HFFc6 (cell line): ENCODE measurements at regions not wholly inside any gene's neighbourhood (a gene's known extent, or its start where the extent isn't known, plus 50 kb on each side); places are given as distances from the start of the nearest gene placed in this dataset.

Experiments used
- DNase-seq: peaks from one replicate; pipeline ENCODE4 v3.0.0-alpha.2; 2018
- H3K27ac Mint-ChIP-seq: 2 replicates; pipeline ENCODE4 v1.8.0; 2020; ENCODE audit warnings: mild to moderate bottlenecking, mixed read lengths
- H3K27me3 Mint-ChIP-seq: 2 replicates; pipeline ENCODE4 v1.8.0; 2021; ENCODE audit warnings: mild to moderate bottlenecking, moderate library complexity, mixed read lengths; ENCODE audit not compliant: insufficient read depth
- H3K36me3 Mint-ChIP-seq: 2 replicates; pipeline ENCODE4 v1.8.0; 2021; ENCODE audit warnings: low read depth, mixed read lengths
- H3K4me1 Mint-ChIP-seq: 2 replicates; pipeline ENCODE4 v1.8.0; 2020; ENCODE audit warnings: low read depth, mixed read lengths
- H3K4me3 Mint-ChIP-seq: 2 replicates; pipeline ENCODE4 v1.8.0; 2020; ENCODE audit warnings: mild to moderate bottlenecking, moderate library complexity, mixed read lengths
- H3K9me3 Mint-ChIP-seq: 2 replicates; pipeline ENCODE4 v1.8.0; 2020; ENCODE audit warnings: mild to moderate bottlenecking, mixed read lengths
- TF ChIP-seq, protein P1 (sequence below): fragments of 200-600 bp; sonication (generic); IDR thresholded peaks from 2 replicates; pipeline ENCODE4 v1.5.0; 2021; ENCODE audit warnings: antibody characterized with exemption, mild to moderate bottlenecking

DNA sequence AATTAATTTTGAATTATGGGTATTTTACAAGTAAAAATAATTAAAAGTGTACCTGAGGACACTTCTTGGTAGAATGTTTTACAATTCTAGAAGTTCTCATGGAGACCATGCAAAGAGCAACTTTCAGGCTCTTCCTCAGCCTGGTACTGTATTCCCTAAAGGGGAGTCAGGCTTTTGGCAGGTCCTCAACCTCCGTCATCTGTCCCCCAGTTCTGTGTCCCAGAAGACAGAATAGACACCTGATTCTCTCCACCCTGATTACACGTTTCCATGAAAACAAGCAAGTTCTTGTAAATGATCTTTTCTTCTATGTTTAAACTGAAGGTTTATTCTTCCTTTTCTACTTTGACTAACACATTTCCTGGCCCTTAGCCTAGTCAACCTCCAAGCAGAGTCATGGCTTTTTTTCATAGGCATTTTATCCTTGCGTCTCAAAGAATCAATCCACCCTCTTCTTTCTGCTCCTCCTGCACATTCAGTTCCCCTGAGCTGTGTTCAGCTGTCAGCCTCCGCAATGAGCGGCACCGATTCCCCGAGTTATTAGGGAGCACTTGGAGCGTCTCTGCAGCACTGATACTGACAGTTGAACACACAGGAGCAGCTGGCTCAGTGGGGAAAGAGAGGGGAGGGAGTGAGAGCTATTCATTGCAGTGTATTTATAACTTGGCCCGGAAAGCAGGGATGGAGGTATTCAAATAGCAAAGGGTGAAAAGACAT is 1082.4 kb upstream of the MAP3K7 start:
- Mint-ChIP-seq H3K36me3 (no peaks in the 10 kb centered on the region), H3K27me3 (peaks cover 2% of the 10 kb centered on the region; the same call in 1 of the 2 replicates), H3K4me1 (no peaks in the 10 kb centered on the region), H3K27ac (no peak overlapping the region), H3K4me3 (no peak overlapping the region), H3K9me3 (peaks cover 6% of the 10 kb centered on the region; the same call in 1 of the 2 replicates)
- DNase-seq: no peak
- TF ChIP-seq, protein P1, sequence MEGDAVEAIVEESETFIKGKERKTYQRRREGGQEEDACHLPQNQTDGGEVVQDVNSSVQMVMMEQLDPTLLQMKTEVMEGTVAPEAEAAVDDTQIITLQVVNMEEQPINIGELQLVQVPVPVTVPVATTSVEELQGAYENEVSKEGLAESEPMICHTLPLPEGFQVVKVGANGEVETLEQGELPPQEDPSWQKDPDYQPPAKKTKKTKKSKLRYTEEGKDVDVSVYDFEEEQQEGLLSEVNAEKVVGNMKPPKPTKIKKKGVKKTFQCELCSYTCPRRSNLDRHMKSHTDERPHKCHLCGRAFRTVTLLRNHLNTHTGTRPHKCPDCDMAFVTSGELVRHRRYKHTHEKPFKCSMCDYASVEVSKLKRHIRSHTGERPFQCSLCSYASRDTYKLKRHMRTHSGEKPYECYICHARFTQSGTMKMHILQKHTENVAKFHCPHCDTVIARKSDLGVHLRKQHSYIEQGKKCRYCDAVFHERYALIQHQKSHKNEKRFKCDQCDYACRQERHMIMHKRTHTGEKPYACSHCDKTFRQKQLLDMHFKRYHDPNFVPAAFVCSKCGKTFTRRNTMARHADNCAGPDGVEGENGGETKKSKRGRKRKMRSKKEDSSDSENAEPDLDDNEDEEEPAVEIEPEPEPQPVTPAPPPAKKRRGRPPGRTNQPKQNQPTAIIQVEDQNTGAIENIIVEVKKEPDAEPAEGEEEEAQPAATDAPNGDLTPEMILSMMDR: no peak

DNA sequence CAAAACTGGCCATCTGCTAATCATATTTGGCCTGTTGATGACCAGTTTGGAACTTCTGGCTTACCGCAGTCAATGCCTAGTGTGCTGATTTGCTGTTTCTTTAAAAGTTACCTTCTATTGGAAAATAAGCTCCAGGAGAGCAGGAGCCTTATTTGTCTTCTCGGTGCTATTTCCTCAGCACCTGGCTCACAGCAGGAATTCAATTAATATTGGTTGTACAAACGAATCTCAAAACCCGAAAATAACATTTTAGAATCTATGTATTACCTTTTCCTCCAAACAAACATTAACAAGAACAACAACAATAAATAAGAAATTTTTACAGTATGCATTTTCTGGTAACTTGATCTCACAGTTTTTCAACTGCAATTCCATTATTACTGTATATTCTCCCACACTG is 1080.7 kb upstream of the MAP3K7 start:
- H3K27me3 Mint-ChIP-seq: no peaks in the 10 kb centered on the region
- peaks cover 6% of the 10 kb centered on the region for H3K9me3 Mint-ChIP-seq
- TF ChIP-seq, protein P1: no peak
- no peaks in the 10 kb centered on the region for H3K4me1 Mint-ChIP-seq
- DNase-seq: no peak
- H3K27ac Mint-ChIP-seq: no peak overlapping the region
- no peak overlapping the region for H3K4me3 Mint-ChIP-seq
- no peaks in the 10 kb centered on the region; the same call in 1 of the 2 replicates for H3K36me3 Mint-ChIP-seq

DNA sequence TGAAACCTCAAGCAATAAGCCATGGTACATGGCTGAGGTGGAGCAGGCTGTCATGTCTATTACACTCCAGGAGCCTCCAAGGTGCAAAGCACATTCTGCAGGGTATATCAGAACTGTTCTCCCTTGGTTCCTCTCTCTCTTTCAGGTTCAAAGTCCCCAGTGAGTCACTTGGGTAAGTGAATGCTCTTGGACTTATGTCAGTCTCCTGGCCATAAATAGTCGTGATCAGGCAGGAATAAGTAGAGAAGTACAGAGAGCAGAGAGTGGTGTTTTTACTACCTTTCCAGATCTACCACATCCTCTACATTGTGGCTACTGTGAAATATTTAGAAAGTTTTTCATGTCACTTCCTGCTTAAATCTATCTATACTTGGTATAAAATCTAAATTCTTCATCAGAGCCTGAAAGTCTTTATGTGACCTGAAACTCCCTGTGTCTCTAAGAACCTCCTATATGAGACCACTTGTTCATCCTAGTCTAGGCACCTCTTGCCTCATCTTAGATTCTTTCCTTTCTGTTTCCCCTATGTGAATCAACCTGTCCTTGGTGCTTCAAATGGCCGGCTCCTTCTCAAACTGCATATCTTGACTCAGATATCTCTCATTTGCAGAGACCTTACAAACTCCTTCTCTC is 1077.6 kb upstream of the MAP3K7 start:
- no peak for DNase-seq
- no peaks in the 10 kb centered on the region for H3K4me1 Mint-ChIP-seq
- no peak overlapping the region for H3K4me3 Mint-ChIP-seq
- no peak overlapping the region for H3K27ac Mint-ChIP-seq
- H3K27me3 Mint-ChIP-seq: no peaks in the 10 kb centered on the region
- no peaks in the 10 kb centered on the region; the same call in 1 of the 2 replicates for H3K36me3 Mint-ChIP-seq
- TF ChIP-seq, protein P1: no peak
- peaks cover 17% of the 10 kb centered on the region for H3K9me3 Mint-ChIP-seq

GRCh38 chr6:91660893-91661292 is 1074.0 kb upstream of the MAP3K7 start:
- TF ChIP-seq, protein P1: no peak
- peaks cover 40% of the 10 kb centered on the region for H3K9me3 Mint-ChIP-seq
- DNase-seq: no peak
- no peak overlapping the region for H3K4me3 Mint-ChIP-seq
- no peaks in the 10 kb centered on the region for H3K4me1 Mint-ChIP-seq
- H3K27ac Mint-ChIP-seq: no peak overlapping the region
- H3K27me3 Mint-ChIP-seq: no peaks in the 10 kb centered on the region
- H3K36me3 Mint-ChIP-seq: no peaks in the 10 kb centered on the region; the same call in 1 of the 2 replicates

- H3K27ac Mint-ChIP-seq: no peak overlapping the region
- H3K4me3 Mint-ChIP-seq: no peak overlapping the region
- DNase-seq: no peak
- H3K36me3 Mint-ChIP-seq: no peaks in the 10 kb centered on the region; the same call in 1 of the 2 replicates
- TF ChIP-seq, protein P1: no peak
- no peaks in the 10 kb centered on the region for H3K27me3 Mint-ChIP-seq
- peaks cover 49% of the 10 kb centered on the region for H3K9me3 Mint-ChIP-seq
- no peaks in the 10 kb centered on the region for H3K4me1 Mint-ChIP-seq
These were observed 1073.0 kb upstream of the MAP3K7 start for GRCh38 chr6:91659891-91660290.
